ENCODE measurements at regions not wholly inside any gene's neighbourhood (a gene's known extent, or its start where the extent isn't known, plus 50 kb on each side); places are given as distances from the start of the nearest gene placed in this dataset.

GRCh38 chr16:79317521-79317920, 283.0 kb downstream of the MAF start:
- TF ChIP-seq, protein P1, sequence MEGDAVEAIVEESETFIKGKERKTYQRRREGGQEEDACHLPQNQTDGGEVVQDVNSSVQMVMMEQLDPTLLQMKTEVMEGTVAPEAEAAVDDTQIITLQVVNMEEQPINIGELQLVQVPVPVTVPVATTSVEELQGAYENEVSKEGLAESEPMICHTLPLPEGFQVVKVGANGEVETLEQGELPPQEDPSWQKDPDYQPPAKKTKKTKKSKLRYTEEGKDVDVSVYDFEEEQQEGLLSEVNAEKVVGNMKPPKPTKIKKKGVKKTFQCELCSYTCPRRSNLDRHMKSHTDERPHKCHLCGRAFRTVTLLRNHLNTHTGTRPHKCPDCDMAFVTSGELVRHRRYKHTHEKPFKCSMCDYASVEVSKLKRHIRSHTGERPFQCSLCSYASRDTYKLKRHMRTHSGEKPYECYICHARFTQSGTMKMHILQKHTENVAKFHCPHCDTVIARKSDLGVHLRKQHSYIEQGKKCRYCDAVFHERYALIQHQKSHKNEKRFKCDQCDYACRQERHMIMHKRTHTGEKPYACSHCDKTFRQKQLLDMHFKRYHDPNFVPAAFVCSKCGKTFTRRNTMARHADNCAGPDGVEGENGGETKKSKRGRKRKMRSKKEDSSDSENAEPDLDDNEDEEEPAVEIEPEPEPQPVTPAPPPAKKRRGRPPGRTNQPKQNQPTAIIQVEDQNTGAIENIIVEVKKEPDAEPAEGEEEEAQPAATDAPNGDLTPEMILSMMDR (IDR thresholded peaks at IDR 0.05): no peak
- TF ChIP-seq POLR2A (IDR thresholded peaks at IDR 0.05): no peak
- no peak for TF ChIP-seq EP300 (IDR thresholded peaks at IDR 0.05)
- Histone ChIP-seq H3K36me3 (no peaks in the 10 kb centered on the region), H3K4me1 (no peaks in the 10 kb centered on the region), H3K27me3 (no peaks in the 10 kb centered on the region), H3K9me3 (no peaks in the 10 kb centered on the region), H3K27ac (no peak overlapping the region), H3K4me3 (no peak overlapping the region)
- 53 to 57% methylated on average over 2 of the region's 2 CpGs for WGBS, 2 donors
- no peak for DNase-seq (ENCODE audit: low spot score in 2 of 2)

DNA sequence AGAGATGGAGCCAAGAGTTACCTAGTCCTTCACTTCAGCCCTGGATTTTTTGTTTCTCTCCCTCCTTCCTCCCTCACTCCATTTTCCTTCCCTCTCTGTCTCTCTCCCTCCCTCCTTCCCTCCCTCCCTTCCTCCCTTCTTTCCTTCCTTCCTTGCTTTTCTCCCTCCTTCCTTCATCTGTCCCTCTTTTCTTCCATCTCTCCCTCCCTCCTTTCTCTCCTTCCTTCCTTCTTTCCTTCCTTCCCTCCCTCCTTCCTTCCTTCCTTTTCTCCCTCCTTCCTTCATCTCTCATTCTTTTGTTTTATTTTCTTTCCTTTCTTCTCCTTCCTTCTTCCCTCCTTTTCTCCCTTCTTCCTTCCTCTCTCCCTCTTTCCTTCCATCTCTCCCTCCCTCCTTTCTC, 283.5 kb downstream of the MAF start:
- Histone ChIP-seq H3K36me3 (no peaks in the 10 kb centered on the region), H3K4me3 (no peak overlapping the region), H3K9me3 (no peaks in the 10 kb centered on the region), H3K4me1 (no peaks in the 10 kb centered on the region), H3K27ac (no peak overlapping the region), H3K27me3 (no peaks in the 10 kb centered on the region)
- TF ChIP-seq, protein P1 (IDR thresholded peaks at IDR 0.05): no peak
- DNase-seq (ENCODE audit: low spot score in 2 of 2): no peak

DNA sequence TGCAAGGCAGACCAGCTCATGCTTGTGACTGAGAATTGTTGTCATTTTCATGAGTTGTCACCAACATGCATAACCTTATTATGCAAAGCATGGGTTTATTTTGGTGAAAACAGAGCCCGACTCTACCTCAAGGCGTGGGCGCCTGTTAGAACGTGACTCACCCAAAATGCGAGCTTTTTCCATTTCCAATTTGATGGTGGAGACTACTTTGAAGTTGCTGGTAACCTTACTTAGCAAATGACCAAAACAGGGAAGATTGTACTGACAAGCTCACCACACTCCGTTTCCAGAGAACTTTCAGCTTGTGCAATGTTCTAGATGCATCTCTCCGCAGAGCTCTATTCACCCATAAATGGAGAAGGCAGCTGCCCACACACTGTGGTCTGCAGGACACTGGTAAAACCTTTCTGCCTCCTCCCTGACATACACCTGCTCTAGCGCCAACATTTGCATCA, 284.5 kb downstream of the MAF start:
- no peaks in the 10 kb centered on the region for H3K4me1 ChIP-seq
- TF ChIP-seq EP300 (IDR thresholded peaks at IDR 0.05) (no peak), POLR2A (IDR thresholded peaks at IDR 0.05) (no peak)
- TF ChIP-seq, protein P1 (IDR thresholded peaks at IDR 0.05): no peak
- no peaks in the 10 kb centered on the region for H3K27me3 ChIP-seq
- 81 to 84% methylated on average over 8 of the region's 8 CpGs for WGBS, 2 donors
- DNase-seq (ENCODE audit: low spot score in 2 of 2): no peak
- H3K9me3 ChIP-seq: no peaks in the 10 kb centered on the region
- H3K36me3 ChIP-seq: no peaks in the 10 kb centered on the region
- no peak overlapping the region for H3K27ac ChIP-seq
- H3K4me3 ChIP-seq: no peak overlapping the region

GRCh38 chr16:79312502-79312901, 288.0 kb downstream of the MAF start:
- Histone ChIP-seq H3K27me3 (no peaks in the 10 kb centered on the region), H3K4me1 (no peaks in the 10 kb centered on the region), H3K36me3 (no peaks in the 10 kb centered on the region), H3K9me3 (no peaks in the 10 kb centered on the region), H3K27ac (no peak overlapping the region), H3K4me3 (no peak overlapping the region)
- TF ChIP-seq, protein P1 (IDR thresholded peaks at IDR 0.05): no peak
- TF ChIP-seq EP300 (IDR thresholded peaks at IDR 0.05): no peak
- TF ChIP-seq POLR2A (IDR thresholded peaks at IDR 0.05): no peak
- DNase-seq (ENCODE audit: low spot score in 2 of 2): no peak
- 85 to 90% methylated on average over 11 of the region's 11 CpGs for WGBS, 2 donors

GRCh38 chr16:79310710-79311109, 289.8 kb downstream of the MAF start:
- no peak for TF ChIP-seq POLR2A (IDR thresholded peaks at IDR 0.05)
- no peak for TF ChIP-seq EP300 (IDR thresholded peaks at IDR 0.05)
- TF ChIP-seq, protein P1 (IDR thresholded peaks at IDR 0.05): no peak
- Histone ChIP-seq H3K27ac (no peak overlapping the region), H3K36me3 (no peaks in the 10 kb centered on the region), H3K27me3 (no peaks in the 10 kb centered on the region), H3K4me1 (no peaks in the 10 kb centered on the region), H3K9me3 (no peaks in the 10 kb centered on the region), H3K4me3 (no peak overlapping the region)
- WGBS, 2 donors: 78 to 79% methylated on average over 7 of the region's 7 CpGs
- DNase-seq (ENCODE audit: low spot score in 2 of 2): no peak

Data from tibial nerve (tissue), 4 donors.